ENCODE measurements at regions not wholly inside any gene's neighbourhood (a gene's known extent, or its start where the extent isn't known, plus 50 kb on each side); places are given as distances from the start of the nearest gene placed in this dataset.

DNA sequence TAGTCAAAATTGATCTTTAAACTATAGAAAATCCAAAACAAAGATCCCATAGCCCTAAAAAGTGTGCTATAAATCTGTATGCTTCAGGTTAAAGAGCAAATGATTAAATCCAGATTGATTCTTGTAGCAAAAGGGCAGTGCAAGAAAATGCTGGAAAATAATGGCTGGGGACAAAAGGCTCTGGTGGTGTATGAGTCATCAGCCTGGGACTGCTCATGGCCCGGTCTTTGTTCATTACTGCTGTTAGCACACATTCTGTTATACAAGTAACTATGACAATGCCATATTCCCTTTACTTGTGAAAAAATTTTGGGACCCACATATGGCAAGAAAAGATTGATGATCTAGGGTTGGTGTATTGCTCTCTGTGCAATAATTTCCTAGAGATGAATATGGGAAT, 89.1 kb downstream of the RWDD3 start:
- 67 to 100% methylated on average over 1 of the region's 1 CpG for WGBS, 2 experiments
- Histone ChIP-seq H3K9me3 (ENCODE audit: control insufficient read depth, low read length) (no peaks in the 10 kb centered on the region), H3K27me3 (ENCODE audit: control insufficient read depth, insufficient read depth, low read length, poor library complexity, severe bottlenecking) (no peaks in the 10 kb centered on the region), H3K4me1 (ENCODE audit: control insufficient read depth, insufficient read depth, low read length) (no peaks in the 10 kb centered on the region), H3K36me3 (ENCODE audit: control insufficient read depth, insufficient read depth, low read length) (no peaks in the 10 kb centered on the region), H3K27ac (ENCODE audit: insufficient read depth, low read depth, low read length, poor library complexity, severe bottlenecking) (no peak overlapping the region), H3K4me3 (ENCODE audit: insufficient read depth, low read depth, low read length) (no peak overlapping the region)

DNA sequence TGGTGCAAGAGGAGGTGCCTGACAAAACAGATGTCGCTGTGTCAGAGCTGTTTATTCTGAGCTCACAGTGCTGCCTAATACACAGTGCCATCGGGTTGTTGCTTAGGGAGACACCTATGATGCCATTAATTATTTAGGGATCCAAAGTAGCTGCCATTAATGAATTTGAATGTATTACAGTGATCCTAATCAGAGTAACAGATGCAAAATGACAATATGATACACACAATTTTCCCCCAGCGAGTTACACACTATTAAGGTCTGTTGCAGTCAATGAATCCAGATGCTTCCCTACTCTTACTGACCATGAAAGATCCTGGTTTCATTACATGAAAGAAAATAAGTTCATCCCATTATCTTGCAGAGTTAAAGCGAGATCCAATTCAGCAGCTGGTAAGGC, 91.3 kb downstream of the RWDD3 start:
- Histone ChIP-seq H3K27ac (ENCODE audit: insufficient read depth, low read depth, low read length, poor library complexity, severe bottlenecking) (no peak overlapping the region), H3K36me3 (ENCODE audit: control insufficient read depth, insufficient read depth, low read length) (no peaks in the 10 kb centered on the region), H3K4me1 (ENCODE audit: control insufficient read depth, insufficient read depth, low read length) (no peaks in the 10 kb centered on the region), H3K27me3 (ENCODE audit: control insufficient read depth, insufficient read depth, low read length, poor library complexity, severe bottlenecking) (no peaks in the 10 kb centered on the region), H3K4me3 (ENCODE audit: insufficient read depth, low read depth, low read length) (no peak overlapping the region), H3K9me3 (ENCODE audit: control insufficient read depth, low read length) (no peaks in the 10 kb centered on the region)
- WGBS, 2 experiments: 93 to 94% methylated on average over 4 of the region's 4 CpGs

GRCh38 chr1:95326023-95326422, 92.0 kb downstream of the RWDD3 start:
- Histone ChIP-seq H3K9me3 (ENCODE audit: control insufficient read depth, low read length) (no peaks in the 10 kb centered on the region), H3K27me3 (ENCODE audit: control insufficient read depth, insufficient read depth, low read length, poor library complexity, severe bottlenecking) (no peaks in the 10 kb centered on the region), H3K36me3 (ENCODE audit: control insufficient read depth, insufficient read depth, low read length) (no peaks in the 10 kb centered on the region), H3K4me1 (ENCODE audit: control insufficient read depth, insufficient read depth, low read length) (no peaks in the 10 kb centered on the region), H3K27ac (ENCODE audit: insufficient read depth, low read depth, low read length, poor library complexity, severe bottlenecking) (no peak overlapping the region), H3K4me3 (ENCODE audit: insufficient read depth, low read depth, low read length) (no peak overlapping the region)
- 90 to 91% methylated on average over 4 of the region's 4 CpGs for WGBS, 2 experiments

DNA sequence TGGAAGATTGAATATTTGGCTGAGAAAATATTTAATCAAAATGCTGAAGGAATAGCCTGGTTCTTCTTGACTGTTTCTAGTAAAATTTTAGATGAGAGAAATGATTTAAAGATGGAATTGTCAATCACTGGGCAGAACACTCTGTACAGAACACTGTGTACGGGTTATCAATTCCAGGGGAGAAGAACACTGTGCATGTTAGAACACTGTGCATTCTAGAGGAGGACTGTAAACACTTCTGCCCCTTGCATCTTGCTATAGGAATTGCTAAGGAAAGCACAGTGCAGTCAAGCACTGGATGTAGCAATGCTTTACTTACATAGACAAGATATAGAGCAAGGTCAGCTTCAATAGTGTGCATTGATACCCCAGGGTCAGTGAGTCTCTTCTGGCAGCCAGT, 98.7 kb downstream of the RWDD3 start:
- Histone ChIP-seq H3K4me1 (ENCODE audit: control insufficient read depth, insufficient read depth, low read length) (no peaks in the 10 kb centered on the region), H3K9me3 (ENCODE audit: control insufficient read depth, low read length) (no peaks in the 10 kb centered on the region), H3K4me3 (ENCODE audit: insufficient read depth, low read depth, low read length) (no peak overlapping the region), H3K27me3 (ENCODE audit: control insufficient read depth, insufficient read depth, low read length, poor library complexity, severe bottlenecking) (no peaks in the 10 kb centered on the region), H3K27ac (ENCODE audit: insufficient read depth, low read depth, low read length, poor library complexity, severe bottlenecking) (no peak overlapping the region), H3K36me3 (ENCODE audit: control insufficient read depth, insufficient read depth, low read length) (no peaks in the 10 kb centered on the region)
- 96 to 97% methylated on average over 1 of the region's 1 CpG for WGBS, 2 experiments

GRCh38 chr1:95339377-95339776, 105.4 kb downstream of the RWDD3 start:
- Histone ChIP-seq H3K9me3 (ENCODE audit: control insufficient read depth, low read length) (no peaks in the 10 kb centered on the region), H3K27me3 (ENCODE audit: control insufficient read depth, insufficient read depth, low read length, poor library complexity, severe bottlenecking) (no peaks in the 10 kb centered on the region), H3K4me3 (ENCODE audit: insufficient read depth, low read depth, low read length) (no peak overlapping the region), H3K27ac (ENCODE audit: insufficient read depth, low read depth, low read length, poor library complexity, severe bottlenecking) (no peak overlapping the region), H3K36me3 (ENCODE audit: control insufficient read depth, insufficient read depth, low read length) (no peaks in the 10 kb centered on the region), H3K4me1 (ENCODE audit: control insufficient read depth, insufficient read depth, low read length) (no peaks in the 10 kb centered on the region)
- WGBS, 2 experiments: 94 to 96% methylated on average over 9 of the region's 9 CpGs

- Histone ChIP-seq H3K36me3 (ENCODE audit: control insufficient read depth, insufficient read depth, low read length) (no peaks in the 10 kb centered on the region), H3K27me3 (ENCODE audit: control insufficient read depth, insufficient read depth, low read length, poor library complexity, severe bottlenecking) (no peaks in the 10 kb centered on the region), H3K9me3 (ENCODE audit: control insufficient read depth, low read length) (no peaks in the 10 kb centered on the region), H3K27ac (ENCODE audit: insufficient read depth, low read depth, low read length, poor library complexity, severe bottlenecking) (no peak overlapping the region), H3K4me3 (ENCODE audit: insufficient read depth, low read depth, low read length) (no peak overlapping the region), H3K4me1 (ENCODE audit: control insufficient read depth, insufficient read depth, low read length) (no peaks in the 10 kb centered on the region)
- WGBS, 2 experiments: 91 to 92% methylated on average over 2 of the region's 2 CpGs
Measured at GRCh38 chr1:95340061-95340460, 106.1 kb downstream of the RWDD3 start.

DNA sequence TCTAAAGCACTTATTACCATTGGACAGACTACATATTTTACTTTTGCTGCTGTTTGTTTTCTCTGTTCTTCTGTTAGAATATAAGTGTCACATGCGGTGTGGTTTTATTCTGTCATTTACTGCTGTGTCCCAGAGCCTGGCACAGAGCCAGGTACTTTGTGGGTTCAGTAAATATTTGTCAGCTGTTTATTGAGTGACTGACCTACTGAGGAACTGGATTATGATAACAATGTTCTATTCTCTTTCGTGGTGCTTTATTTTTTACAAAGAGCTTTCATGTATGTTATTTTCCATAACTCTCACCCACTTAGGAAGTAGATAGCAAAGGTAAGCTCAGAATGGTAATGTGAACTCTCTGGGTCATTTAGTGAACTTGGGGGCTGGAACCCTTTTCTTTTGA, 118.8 kb downstream of the RWDD3 start:
- WGBS, 2 experiments: 95 to 97% methylated on average over 1 to 2 of the region's 2 CpGs
- H3K4me3 ChIP-seq (ENCODE audit: insufficient read depth, low read depth, low read length): no peak overlapping the region
- H3K9me3 ChIP-seq (ENCODE audit: control insufficient read depth, low read length): no peaks in the 10 kb centered on the region
- H3K27me3 ChIP-seq (ENCODE audit: control insufficient read depth, insufficient read depth, low read length, poor library complexity, severe bottlenecking): no peaks in the 10 kb centered on the region
- no peak overlapping the region for H3K27ac ChIP-seq (ENCODE audit: insufficient read depth, low read depth, low read length, poor library complexity, severe bottlenecking)
- H3K36me3 ChIP-seq (ENCODE audit: control insufficient read depth, insufficient read depth, low read length): no peaks in the 10 kb centered on the region
- no peaks in the 10 kb centered on the region for H3K4me1 ChIP-seq (ENCODE audit: control insufficient read depth, insufficient read depth, low read length)

- Histone ChIP-seq H3K27ac (ENCODE audit: insufficient read depth, low read depth, low read length, poor library complexity, severe bottlenecking) (no peak overlapping the region), H3K4me3 (ENCODE audit: insufficient read depth, low read depth, low read length) (no peak overlapping the region), H3K36me3 (ENCODE audit: control insufficient read depth, insufficient read depth, low read length) (no peaks in the 10 kb centered on the region), H3K9me3 (ENCODE audit: control insufficient read depth, low read length) (no peaks in the 10 kb centered on the region), H3K4me1 (ENCODE audit: control insufficient read depth, insufficient read depth, low read length) (no peaks in the 10 kb centered on the region), H3K27me3 (ENCODE audit: control insufficient read depth, insufficient read depth, low read length, poor library complexity, severe bottlenecking) (no peaks in the 10 kb centered on the region)
- WGBS, 2 experiments: 62 to 87% methylated on average over 2 to 3 of the region's 3 CpGs
Measured at GRCh38 chr1:95353194-95353593, 119.2 kb downstream of the RWDD3 start.

DNA sequence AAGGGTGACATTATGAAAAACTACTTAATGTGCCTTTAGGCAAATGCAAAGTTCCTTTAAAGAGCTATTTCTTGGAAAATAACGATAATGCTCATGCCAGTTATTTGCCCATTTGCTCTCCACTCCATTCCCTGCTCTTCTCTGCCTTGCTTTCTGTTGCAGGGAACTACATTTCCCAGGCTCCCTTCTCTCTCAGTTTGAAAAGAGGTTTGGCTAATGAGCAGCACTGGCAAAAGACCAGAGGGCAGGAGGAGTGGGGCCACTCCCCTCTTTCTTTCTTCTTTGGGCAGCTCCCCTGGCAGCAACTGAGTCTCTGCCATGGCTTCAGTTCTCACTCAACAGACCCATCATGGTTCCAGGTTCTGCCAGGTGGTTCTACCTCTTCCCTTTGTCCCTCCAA, 130.5 kb downstream of the RWDD3 start:
- Histone ChIP-seq H3K4me1 (ENCODE audit: control insufficient read depth, insufficient read depth, low read length) (no peaks in the 10 kb centered on the region), H3K27me3 (ENCODE audit: control insufficient read depth, insufficient read depth, low read length, poor library complexity, severe bottlenecking) (no peaks in the 10 kb centered on the region), H3K4me3 (ENCODE audit: insufficient read depth, low read depth, low read length) (no peak overlapping the region), H3K36me3 (ENCODE audit: control insufficient read depth, insufficient read depth, low read length) (no peaks in the 10 kb centered on the region), H3K27ac (ENCODE audit: insufficient read depth, low read depth, low read length, poor library complexity, severe bottlenecking) (no peak overlapping the region), H3K9me3 (ENCODE audit: control insufficient read depth, low read length) (no peaks in the 10 kb centered on the region)
- 94 to 98% methylated on average over 1 of the region's 1 CpG for WGBS, 2 experiments

- 87 to 89% methylated on average over 3 of the region's 3 CpGs for WGBS, 2 experiments
- no peak overlapping the region for H3K4me3 ChIP-seq (ENCODE audit: insufficient read depth, low read depth, low read length)
- H3K27ac ChIP-seq (ENCODE audit: insufficient read depth, low read depth, low read length, poor library complexity, severe bottlenecking): no peak overlapping the region
- no peaks in the 10 kb centered on the region for H3K9me3 ChIP-seq (ENCODE audit: control insufficient read depth, low read length)
- no peaks in the 10 kb centered on the region for H3K27me3 ChIP-seq (ENCODE audit: control insufficient read depth, insufficient read depth, low read length, poor library complexity, severe bottlenecking)
- H3K36me3 ChIP-seq (ENCODE audit: control insufficient read depth, insufficient read depth, low read length): no peaks in the 10 kb centered on the region
- H3K4me1 ChIP-seq (ENCODE audit: control insufficient read depth, insufficient read depth, low read length): no peaks in the 10 kb centered on the region
Measured at GRCh38 chr1:95366498-95366897, 132.5 kb downstream of the RWDD3 start.

- H3K9me3 ChIP-seq (ENCODE audit: control insufficient read depth, low read length): no peaks in the 10 kb centered on the region
- no peaks in the 10 kb centered on the region for H3K36me3 ChIP-seq (ENCODE audit: control insufficient read depth, insufficient read depth, low read length)
- no peaks in the 10 kb centered on the region for H3K27me3 ChIP-seq (ENCODE audit: control insufficient read depth, insufficient read depth, low read length, poor library complexity, severe bottlenecking)
- no peak overlapping the region for H3K4me3 ChIP-seq (ENCODE audit: insufficient read depth, low read depth, low read length)
- WGBS, 2 experiments: 94% methylated on average over 4 of the region's 4 CpGs
- H3K27ac ChIP-seq (ENCODE audit: insufficient read depth, low read depth, low read length, poor library complexity, severe bottlenecking): no peak overlapping the region
- no peaks in the 10 kb centered on the region for H3K4me1 ChIP-seq (ENCODE audit: control insufficient read depth, insufficient read depth, low read length)
Measured at GRCh38 chr1:95368178-95368577, 134.2 kb downstream of the RWDD3 start.

Measured in ectodermal cell (in vitro differentiated cells).